Loucy (cell line): ENCODE measurements at regions not wholly inside any gene's neighbourhood (a gene's known extent, or its start where the extent isn't known, plus 50 kb on each side); places are given as distances from the start of the nearest gene placed in this dataset.

Source experiments
- EZH2phosphoT487 ChIP-seq: fragments of 200-600 bp; IDR thresholded peaks from 2 replicates; pipeline ENCODE4 v1.6.1; 2018; ENCODE audit warnings: antibody characterized with exemption, mild to moderate bottlenecking, moderate library complexity, borderline replicate concordance
- TF ChIP-seq, protein P1 (sequence below): fragments of 200-600 bp; sonication (generic); conservative IDR thresholded peaks from 2 replicates; pipeline ENCODE4 v1.5.1; 2014; ENCODE audit warnings: mild to moderate bottlenecking, antibody characterized with exemption, low read length

DNA sequence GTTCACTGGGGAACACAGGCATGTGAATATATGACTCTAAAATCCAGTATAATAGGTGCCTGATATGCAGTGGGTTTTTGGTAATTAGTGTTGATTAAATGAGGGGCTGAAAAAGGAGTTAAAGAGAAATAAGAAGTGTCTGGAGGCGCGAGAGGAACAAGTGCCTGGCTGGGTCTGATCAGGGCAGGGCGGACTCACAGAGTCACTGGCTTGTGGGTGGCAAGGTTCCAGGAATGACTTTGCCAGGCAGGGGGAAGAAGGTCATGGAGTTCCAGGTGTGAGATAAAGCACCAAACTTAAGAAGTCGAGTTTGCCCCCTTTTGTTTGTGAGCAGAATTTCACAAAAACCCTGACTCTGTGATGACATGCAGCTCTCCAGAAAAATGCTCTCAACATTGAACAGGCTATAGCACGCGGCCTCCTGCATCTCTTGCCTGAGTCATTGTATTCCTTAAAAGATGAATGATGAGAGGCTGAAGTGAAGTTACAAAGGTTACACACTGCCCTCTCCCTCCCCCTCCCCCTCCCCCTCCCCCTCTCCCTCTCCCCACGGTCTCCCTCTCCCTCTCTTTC, 63.0 kb upstream of the LMCD1 start:
- TF ChIP-seq, protein P1, sequence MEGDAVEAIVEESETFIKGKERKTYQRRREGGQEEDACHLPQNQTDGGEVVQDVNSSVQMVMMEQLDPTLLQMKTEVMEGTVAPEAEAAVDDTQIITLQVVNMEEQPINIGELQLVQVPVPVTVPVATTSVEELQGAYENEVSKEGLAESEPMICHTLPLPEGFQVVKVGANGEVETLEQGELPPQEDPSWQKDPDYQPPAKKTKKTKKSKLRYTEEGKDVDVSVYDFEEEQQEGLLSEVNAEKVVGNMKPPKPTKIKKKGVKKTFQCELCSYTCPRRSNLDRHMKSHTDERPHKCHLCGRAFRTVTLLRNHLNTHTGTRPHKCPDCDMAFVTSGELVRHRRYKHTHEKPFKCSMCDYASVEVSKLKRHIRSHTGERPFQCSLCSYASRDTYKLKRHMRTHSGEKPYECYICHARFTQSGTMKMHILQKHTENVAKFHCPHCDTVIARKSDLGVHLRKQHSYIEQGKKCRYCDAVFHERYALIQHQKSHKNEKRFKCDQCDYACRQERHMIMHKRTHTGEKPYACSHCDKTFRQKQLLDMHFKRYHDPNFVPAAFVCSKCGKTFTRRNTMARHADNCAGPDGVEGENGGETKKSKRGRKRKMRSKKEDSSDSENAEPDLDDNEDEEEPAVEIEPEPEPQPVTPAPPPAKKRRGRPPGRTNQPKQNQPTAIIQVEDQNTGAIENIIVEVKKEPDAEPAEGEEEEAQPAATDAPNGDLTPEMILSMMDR: no peak
- TF ChIP-seq EZH2phosphoT487: no peak
